ENCODE measurements at regions not wholly inside any gene's neighbourhood (a gene's known extent, or its start where the extent isn't known, plus 50 kb on each side); places are given as distances from the start of the nearest gene placed in this dataset.

- no peak for TF ChIP-seq CTCF (IDR thresholded peaks at IDR 0.05)
- no peak for TF ChIP-seq POLR2A (IDR thresholded peaks at IDR 0.05)
Observed at GRCh38 chr2:14803994-14804393, 171.5 kb downstream of the LRATD1 start.
